Activated naive CD8-positive, alpha-beta T cell treated with anti-CD3 and anti-CD28 coated beads, Interleukin-2, amount 50 U/mL, for 16 hours (primary cell): ENCODE measurements at regions not wholly inside any gene's neighbourhood (a gene's known extent, or its start where the extent isn't known, plus 50 kb on each side); places are given as distances from the start of the nearest gene placed in this dataset.
"Not testable (repeated sequence)": the region's sequence is repeated elsewhere in the genome, so short reads cannot be mapped to it uniquely, and the experiment has no call there.

Experiments
- DNase-seq: peaks from one replicate; pipeline ENCODE4 v3.0.0-alpha.2; 2020; ENCODE audit warnings: low read depth, low spot score

- DNase-seq: no peak
Measured at GRCh38 chr4:178955614-178956013, 1513.4 kb upstream of the AGA start.

DNA sequence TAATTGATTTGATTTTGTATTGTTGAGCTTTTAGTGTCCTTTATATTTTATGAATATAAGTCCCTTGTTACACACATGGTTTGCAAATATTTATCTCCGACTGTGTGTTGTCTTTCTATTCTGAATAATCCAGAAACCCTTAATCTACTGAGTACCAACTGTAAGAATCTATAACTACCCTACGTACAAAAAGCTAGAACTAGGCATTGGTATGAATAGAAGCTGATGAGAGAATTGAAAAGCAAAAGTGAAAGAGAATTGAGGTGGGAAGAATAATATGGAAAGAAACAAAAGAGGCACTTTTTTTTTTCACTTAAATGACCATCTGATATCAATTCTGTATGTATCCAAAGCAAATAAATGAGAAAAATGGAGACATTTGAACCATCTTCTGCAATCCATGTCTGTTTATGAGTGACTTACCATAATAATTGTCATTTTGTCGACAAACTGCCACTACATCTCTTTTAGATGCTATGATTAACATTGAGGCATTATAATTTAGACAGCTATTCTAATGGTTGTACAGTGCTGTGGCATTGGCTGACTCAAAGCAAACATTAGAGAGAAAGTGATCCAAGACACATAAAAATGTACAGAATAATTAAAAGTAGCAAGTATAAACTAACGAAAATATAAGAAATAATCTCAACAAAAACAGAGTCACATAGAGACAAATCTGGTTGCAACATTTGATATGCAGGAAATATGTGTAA is 1516.6 kb upstream of the AGA start:
- DNase-seq: no peak

GRCh38 chr4:178963446-178964045 is 1521.3 kb upstream of the AGA start:
- DNase-seq: no peak

GRCh38 chr4:178966644-178967043 is 1524.4 kb upstream of the AGA start:
- DNase-seq: no peak

DNA sequence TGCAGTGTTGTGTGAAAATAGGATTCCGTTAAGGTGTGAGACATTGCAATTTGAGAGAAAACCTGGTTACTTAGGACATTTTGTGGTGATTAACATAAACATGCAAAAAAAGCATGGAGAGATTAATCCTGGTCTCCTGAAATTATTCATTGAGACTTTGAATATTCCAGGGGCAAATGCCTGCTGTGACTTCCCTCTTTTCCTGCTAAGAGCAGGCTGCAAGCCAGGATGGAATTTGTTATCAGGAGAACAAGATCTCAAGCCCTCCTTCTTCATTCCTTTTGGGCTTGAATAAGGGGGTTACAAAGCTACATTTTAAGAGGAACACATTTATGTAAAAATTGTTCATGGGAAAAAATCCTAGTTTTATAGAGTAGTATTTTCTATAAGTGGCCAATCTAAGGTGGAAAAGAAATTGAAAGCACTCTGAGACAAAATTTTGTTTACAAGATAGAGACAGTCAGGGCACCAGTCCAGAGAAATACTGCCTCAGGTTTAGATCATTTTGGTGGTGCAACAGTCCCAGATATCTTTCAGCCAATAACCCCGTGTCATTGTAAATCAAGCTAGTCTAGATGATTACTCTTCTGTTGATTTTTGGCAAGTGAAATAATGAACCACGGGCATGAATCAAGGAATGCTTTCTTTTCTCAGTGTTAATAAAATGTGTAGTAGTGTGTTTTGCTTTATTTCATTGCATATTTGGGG is 1528.3 kb upstream of the AGA start:
- DNase-seq: no peak

DNA sequence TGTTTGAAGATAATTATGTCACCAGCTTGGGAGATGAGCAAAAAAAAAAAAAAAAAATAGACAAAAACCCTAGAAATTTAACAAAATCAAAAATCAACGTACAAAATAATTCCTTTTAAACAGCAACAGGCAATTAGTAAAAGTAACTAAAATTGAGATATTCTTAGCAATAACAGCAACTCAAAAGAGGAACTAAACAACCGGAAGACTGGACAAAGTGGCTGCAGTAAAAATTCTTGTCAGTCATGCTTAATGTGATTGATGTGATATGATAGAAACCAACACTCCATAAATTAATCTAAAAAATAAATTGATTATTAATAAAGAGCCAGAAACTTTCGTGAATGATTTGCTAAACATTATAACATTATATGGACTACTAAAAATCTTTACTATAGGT is 1534.6 kb upstream of the AGA start:
- no peak for DNase-seq

GRCh38 chr4:178993306-178993705 is 1551.1 kb upstream of the AGA start:
- no peak for DNase-seq

DNA sequence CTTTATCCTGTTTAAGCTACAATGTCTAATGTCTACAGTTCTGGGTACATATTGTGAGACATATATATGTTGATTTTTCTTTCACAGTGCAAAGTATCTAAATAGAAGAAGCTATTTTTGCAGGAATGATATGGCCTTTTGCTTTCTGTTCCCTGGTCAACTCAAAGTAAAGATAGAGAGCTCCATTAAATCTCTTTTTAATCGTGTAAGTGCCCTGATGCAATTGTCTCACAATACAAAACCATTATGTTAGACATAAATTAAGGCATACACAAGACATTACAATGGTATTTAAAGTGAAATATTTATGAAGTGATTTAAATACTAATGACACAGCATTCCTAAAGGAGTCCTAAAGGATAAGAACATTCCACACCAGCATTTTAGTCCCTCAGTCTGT is 1559.7 kb upstream of the AGA start:
- no peak for DNase-seq

DNA sequence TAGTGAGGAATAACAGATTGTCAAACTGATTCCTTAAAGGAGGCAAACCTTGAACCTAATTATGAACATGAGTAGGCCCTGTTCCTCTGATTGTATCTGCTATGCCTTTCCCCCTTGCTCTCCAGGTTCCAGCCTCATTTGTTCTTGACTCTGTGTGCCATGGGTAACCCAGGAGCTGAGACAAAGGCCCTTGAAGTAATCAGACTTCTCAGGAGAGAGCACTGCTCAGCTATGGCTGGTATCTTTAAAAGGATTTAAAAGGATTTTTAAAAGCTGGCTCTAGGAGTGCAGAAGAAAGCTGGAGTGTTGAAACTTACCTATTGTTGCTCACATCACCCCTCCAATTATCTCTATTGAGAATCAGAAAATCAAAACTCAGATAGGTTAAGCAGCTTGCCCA is 1565.5 kb upstream of the AGA start:
- DNase-seq: no peak

DNA sequence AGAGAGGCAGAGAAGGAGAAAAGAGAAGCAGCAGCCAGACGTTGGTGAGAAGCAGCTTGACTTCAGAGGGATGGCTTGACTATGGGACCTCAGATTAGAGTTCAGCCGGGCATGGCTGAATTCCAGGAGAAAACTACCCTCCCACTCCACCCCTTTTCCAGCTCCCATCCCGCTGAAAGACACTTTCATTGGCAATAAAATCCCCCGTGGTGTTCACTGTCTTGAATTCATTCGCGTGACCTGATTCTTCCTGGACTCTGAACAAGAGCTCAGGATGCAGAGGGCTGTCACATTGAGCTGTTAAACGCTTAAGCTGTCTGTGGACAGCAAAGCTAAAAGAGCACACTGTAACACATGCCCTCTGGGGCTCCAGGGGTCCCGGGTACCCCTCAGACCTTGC is 1575.3 kb upstream of the AGA start:
- DNase-seq: no peak

GRCh38 chr4:179027569-179027968 is 1585.3 kb upstream of the AGA start:
- no peak for DNase-seq

GRCh38 chr4:179028321-179028720 is 1586.1 kb upstream of the AGA start:
- DNase-seq: no peak

DNA sequence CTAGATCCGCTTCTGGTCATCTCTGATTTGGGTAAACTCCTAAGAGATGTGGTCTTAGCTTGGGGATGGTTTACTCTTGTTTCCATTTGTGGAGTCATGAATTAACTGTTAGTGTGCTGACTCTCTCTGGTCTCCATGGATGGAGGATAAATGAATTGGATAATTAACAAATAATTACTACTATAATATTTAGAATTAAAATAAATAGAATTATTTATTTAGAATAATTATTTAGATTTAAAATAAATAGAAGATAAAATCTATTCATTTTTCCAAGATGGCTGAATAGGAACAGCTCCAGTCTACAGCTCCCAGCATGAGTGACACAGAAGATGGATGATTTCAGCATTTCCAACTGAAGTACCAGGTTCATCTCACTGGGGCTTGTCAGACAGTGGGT is 1587.4 kb upstream of the AGA start:
- no peak for DNase-seq

- no peak for DNase-seq
Measured at GRCh38 chr4:179040259-179040658, 1598.0 kb upstream of the AGA start.

DNA sequence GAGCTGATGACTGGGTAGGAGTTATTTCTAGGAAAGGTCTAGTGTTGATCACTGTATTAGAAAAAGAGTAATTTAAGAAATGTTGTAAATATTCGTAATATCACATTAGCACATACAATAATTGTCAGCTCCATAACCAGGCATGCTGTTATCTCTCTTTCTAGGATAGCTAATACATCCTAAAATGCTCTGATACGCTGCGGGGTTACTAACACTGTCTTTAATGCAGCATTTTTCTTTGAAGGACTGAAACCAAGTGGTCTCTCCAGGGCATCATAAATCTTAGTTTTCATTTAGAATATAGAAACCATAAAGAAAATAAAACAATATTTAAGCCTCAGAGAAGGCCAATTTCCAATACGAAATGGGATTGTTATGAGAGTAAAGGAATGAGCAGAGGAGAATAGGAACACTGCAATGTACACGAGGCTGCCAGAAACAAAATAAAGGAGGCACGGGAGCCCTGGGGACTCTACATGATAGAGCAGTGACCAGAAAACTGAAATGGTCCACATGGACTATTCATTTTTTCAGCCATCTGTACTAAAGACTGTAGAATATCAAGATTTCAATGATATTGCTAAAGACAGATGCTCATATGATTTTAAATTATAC is 1606.7 kb upstream of the AGA start:
- no peak for DNase-seq

DNA sequence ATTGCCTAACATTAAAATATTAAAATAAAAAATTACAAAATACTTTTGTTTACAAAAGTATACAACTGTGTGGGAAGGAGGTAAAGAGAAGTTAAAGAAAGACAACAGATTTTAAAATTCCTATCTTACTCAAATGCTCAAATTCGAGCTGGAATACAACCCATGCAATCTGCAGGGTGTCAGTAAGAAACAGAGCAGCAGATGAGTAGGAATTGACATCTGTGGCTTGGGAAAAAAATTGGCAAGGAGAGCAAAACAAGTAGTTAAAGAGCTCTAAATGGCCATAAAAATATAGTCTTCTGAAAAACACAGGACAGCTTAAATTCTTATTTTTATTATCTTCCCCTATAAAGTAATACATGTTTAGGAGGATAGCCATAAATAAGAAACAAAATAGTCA is 1609.0 kb upstream of the AGA start:
- no peak for DNase-seq

DNA sequence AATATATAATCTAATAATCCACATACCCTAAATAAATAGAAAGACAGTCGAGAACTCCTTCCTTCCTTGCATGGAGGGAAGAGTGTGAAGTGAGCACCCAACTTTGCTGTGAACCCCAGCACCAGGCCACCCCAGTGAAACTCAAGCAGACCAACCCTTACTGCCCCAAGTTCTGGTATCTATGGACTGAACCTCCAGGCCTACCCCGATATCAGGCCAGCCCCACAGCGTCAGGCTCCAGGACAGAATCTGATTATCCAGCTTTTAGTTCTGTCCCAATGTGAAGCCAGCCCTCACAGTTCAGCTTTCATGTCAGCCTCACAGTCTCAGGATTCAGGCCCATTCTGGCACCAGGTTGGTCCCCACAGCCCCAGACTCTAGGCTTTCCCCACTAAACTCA is 1617.2 kb upstream of the AGA start:
- DNase-seq: no peak

GRCh38 chr4:179066254-179066653 is 1624.0 kb upstream of the AGA start:
- DNase-seq: not testable (repeated sequence)

GRCh38 chr4:179071131-179071530 is 1628.9 kb upstream of the AGA start:
- no peak for DNase-seq

DNA sequence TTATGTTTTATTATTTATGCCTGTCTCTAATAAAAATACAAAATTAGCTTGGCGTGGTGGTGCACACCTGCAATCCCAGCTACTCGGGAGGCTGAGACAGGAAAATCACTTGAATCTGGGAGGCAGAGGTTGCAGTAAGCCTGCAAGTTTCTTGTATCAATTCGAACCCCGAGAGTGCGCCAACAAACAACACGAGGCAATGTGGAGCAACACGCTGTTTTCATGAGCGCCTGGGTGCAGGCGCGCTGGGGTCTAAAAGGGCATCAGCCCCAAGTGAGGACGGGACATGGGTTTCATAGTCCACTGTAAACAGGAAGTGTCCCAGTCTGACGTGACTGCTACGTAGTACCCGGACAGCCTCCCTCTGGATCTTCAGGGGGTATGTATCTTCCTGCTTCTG is 1634.6 kb upstream of the AGA start:
- DNase-seq: no peak

- DNase-seq: no peak
Measured at GRCh38 chr4:179095585-179096221, 1653.5 kb upstream of the AGA start.

GRCh38 chr4:179097741-179098140 is 1655.5 kb upstream of the AGA start:
- DNase-seq: no peak
